Fibroblast of lung (primary cell): ENCODE measurements at regions not wholly inside any gene's neighbourhood (a gene's known extent, or its start where the extent isn't known, plus 50 kb on each side); places are given as distances from the start of the nearest gene placed in this dataset.

Source experiments
- DNase-seq, 2 donors: peaks; one replicate each; pipeline versions ENCODE4 v3.0.0 to v3.0.0-alpha.2; 2010; ENCODE audit warnings: low read depth in 2 of 2
- H2AFZ ChIP-seq: 2 replicates; pipeline ENCODE4 v1.5.1; 2012; ENCODE audit warnings: low read length, control low read depth, inconsistent platforms
- H3K27ac ChIP-seq: 2 replicates; pipeline ENCODE4 v1.5.1; 2011; ENCODE audit warnings: low read length, control low read depth; ENCODE audit not compliant: insufficient read depth
- H3K27me3 ChIP-seq: 2 replicates; pipeline ENCODE4 v1.5.1; 2011; ENCODE audit warnings: mild to moderate bottlenecking, low read length; ENCODE audit not compliant: control insufficient read depth, insufficient read depth
- H3K36me3 ChIP-seq: 2 replicates; pipeline ENCODE4 v1.5.1; 2011; ENCODE audit warnings: low read length; ENCODE audit not compliant: control insufficient read depth, insufficient read depth
- H3K4me1 ChIP-seq: 2 replicates; pipeline ENCODE4 v1.5.1; 2011; ENCODE audit warnings: low read length; ENCODE audit not compliant: control insufficient read depth, insufficient read depth; ENCODE audit errors: extremely low read depth
- H3K4me2 ChIP-seq: 2 replicates; pipeline ENCODE4 v1.5.1; 2011; ENCODE audit warnings: low read length, control low read depth; ENCODE audit not compliant: insufficient read depth; ENCODE audit errors: extremely low read depth
- H3K4me3 ChIP-seq, 4 experiments: fragments of 200-600 bp in 1 of 4; sonication (generic) in 1 of 4; replicated peaks in 1 of 4; 2 replicates each; pipeline ENCODE4 v1.5.1; 2011 to 2016; ENCODE audit warnings: low read length in 4 of 4, low read depth in 3 of 4, mild to moderate bottlenecking in 3 of 4, control low read depth in 2 of 4, inconsistent platforms in 1 of 4, mixed read lengths in 1 of 4; ENCODE audit not compliant: insufficient read depth in 1 of 4; ENCODE audit errors: control extremely low read depth in 1 of 4
- H3K79me2 ChIP-seq: 2 replicates; pipeline ENCODE4 v1.5.1; 2012; ENCODE audit warnings: mild to moderate bottlenecking, low read length, inconsistent platforms; ENCODE audit not compliant: control insufficient read depth, insufficient read depth
- H3K9ac ChIP-seq: 2 replicates; pipeline ENCODE4 v1.5.1; 2011; ENCODE audit warnings: mild to moderate bottlenecking, low read length, control low read depth; ENCODE audit not compliant: insufficient read depth
- H3K9me3 ChIP-seq: 2 replicates; pipeline ENCODE4 v1.5.1; 2012; ENCODE audit warnings: low read depth, low read length; ENCODE audit not compliant: control insufficient read depth, insufficient read depth
- H4K20me1 ChIP-seq: 2 replicates; pipeline ENCODE4 v1.5.1; 2011; ENCODE audit warnings: low read length; ENCODE audit not compliant: control insufficient read depth, insufficient read depth; ENCODE audit errors: extremely low read depth
- CTCF ChIP-seq, 2 donors: IDR thresholded peaks in 1 of 2; conservative IDR thresholded peaks in 1 of 2; 1 replicate in 1 of 2; 2 replicates in 1 of 2; pipeline ENCODE4 v1.5.1; 2011 to 2012; ENCODE audit warnings: low read length in 2 of 2, control low read depth in 1 of 2, inconsistent platforms in 1 of 2, low read depth in 1 of 2, mild to moderate bottlenecking in 1 of 2
- EZH2 ChIP-seq: IDR thresholded peaks from 2 replicates; pipeline ENCODE4 v1.5.1; 2012; ENCODE audit warnings: low read length, control low read depth, mild to moderate bottlenecking; ENCODE audit errors: missing control alignments

- Histone ChIP-seq H3K9me3 (no peaks in the 10 kb centered on the region), H3K36me3 (no peaks in the 10 kb centered on the region), H3K4me1 (no peaks in the 10 kb centered on the region), H3K4me2 (no peak overlapping the region), H3K4me3 (no peak overlapping the region), H3K27ac (no peak overlapping the region), H3K27me3 (no peaks in the 10 kb centered on the region), H4K20me1 (no peaks in the 10 kb centered on the region), H3K79me2 (no peaks in the 10 kb centered on the region), H2AFZ (no peak overlapping the region), H3K9ac (no peak overlapping the region)
- DNase-seq = no peak
- TF ChIP-seq CTCF (conservative IDR thresholded peaks at IDR 0.05 in 1 of 2, IDR thresholded peaks at IDR 0.05 in 1 of 2; ENCODE audit: low read depth in 1 of 2, low read length in 2 of 2) (no peak), EZH2 (no peak)
These were observed 388.8 kb upstream of the ATXN7L3B start for GRCh38 chr12:74148849-74149248.

DNA sequence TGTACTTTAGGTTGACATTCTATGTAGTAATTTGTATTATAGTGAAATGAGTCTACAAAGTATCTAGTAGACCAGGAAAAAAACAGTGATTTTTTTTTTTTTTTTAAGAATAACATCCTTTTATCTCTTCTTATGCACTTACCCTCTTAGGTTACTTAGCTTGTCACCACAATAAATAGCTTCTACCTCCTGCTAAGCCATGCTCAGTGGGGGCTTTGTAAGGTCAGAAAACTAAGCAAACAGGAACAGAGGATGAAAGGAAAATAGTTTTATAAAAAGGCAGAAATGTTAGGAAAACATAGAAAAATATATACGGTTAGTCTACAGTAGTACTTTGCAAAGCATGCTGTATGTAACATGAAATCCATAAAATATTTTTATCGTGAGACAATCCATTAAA is 385.3 kb upstream of the ATXN7L3B start:
- Histone ChIP-seq H3K4me3 (no peak overlapping the region), H3K79me2 (no peaks in the 10 kb centered on the region), H3K27ac (no peak overlapping the region), H3K9ac (no peak overlapping the region), H2AFZ (no peak overlapping the region), H3K27me3 (no peaks in the 10 kb centered on the region), H3K36me3 (no peaks in the 10 kb centered on the region), H3K9me3 (no peaks in the 10 kb centered on the region), H3K4me1 (no peaks in the 10 kb centered on the region), H3K4me2 (no peak overlapping the region), H4K20me1 (no peaks in the 10 kb centered on the region)
- TF ChIP-seq EZH2 (no peak), CTCF (conservative IDR thresholded peaks at IDR 0.05 in 1 of 2, IDR thresholded peaks at IDR 0.05 in 1 of 2; ENCODE audit: low read depth in 1 of 2, low read length in 2 of 2) (no peak)
- no peak for DNase-seq

- no peak overlapping the region for H3K9ac ChIP-seq
- no peaks in the 10 kb centered on the region for H3K9me3 ChIP-seq
- no peaks in the 10 kb centered on the region for H3K4me1 ChIP-seq
- DNase-seq = no peak
- no peaks in the 10 kb centered on the region for H3K27me3 ChIP-seq
- no peak overlapping the region for H3K4me2 ChIP-seq
- H3K4me3 ChIP-seq = no peak overlapping the region
- no peaks in the 10 kb centered on the region for H3K79me2 ChIP-seq
- no peaks in the 10 kb centered on the region for H3K36me3 ChIP-seq
- H2AFZ ChIP-seq = no peak overlapping the region
- H3K27ac ChIP-seq = no peak overlapping the region
- TF ChIP-seq EZH2 (no peak), CTCF (conservative IDR thresholded peaks at IDR 0.05 in 1 of 2, IDR thresholded peaks at IDR 0.05 in 1 of 2; ENCODE audit: low read depth in 1 of 2, low read length in 2 of 2) (no peak)
- H4K20me1 ChIP-seq = no peaks in the 10 kb centered on the region
These were observed 371.5 kb upstream of the ATXN7L3B start for GRCh38 chr12:74166096-74166495.
